UCSD-AML1 (cell line): ENCODE measurements at regions not wholly inside any gene's neighbourhood (a gene's known extent, or its start where the extent isn't known, plus 50 kb on each side); places are given as distances from the start of the nearest gene placed in this dataset.

Experiments used
- DNase-seq: peaks from one replicate; lab custom pipeline; 2025; ENCODE audit not compliant: unreplicated experiment; lab: John Stamatoyannopoulos, UW

GRCh38 chr3:19093084-19093483, 55.2 kb upstream of the KCNH8 start:
- no peak for DNase-seq

DNA sequence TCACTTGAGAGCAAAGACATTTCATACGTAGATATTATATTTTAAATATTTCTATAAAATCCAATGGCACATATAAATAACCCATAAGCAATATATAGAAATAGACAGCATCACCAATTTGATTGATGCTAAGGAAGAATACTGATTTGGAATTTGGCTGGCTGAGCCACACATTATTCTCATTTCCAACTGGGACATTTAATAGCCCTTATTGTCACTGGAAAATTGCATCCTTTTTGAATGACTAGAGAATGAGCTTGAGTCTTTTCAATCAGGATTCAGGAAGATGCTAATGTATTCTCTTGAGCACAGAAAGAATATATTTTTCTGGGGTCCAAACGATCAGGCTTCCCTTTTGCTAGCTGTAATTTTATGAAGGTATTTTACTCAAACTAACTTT, 70.9 kb upstream of the KCNH8 start:
- DNase-seq, result no peak

DNA sequence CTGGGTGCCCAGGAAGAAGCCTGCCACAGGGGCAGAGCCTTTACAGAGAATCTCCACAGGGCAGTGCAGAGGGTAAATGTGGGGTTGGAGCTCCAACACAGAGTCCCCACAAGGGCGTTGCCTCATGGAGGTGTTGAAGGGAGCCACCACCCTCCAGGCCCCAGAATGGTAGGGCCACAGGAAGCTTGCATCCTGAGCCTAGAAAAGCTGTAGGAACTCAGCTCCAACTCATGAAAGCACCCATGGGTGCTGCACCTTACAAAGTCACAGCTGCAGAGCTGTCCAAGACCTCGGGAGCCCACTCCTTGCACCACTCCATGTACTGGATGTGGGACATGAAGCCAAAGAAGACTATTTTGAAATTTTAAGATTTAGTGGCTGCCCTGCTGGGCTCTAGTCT, 73.3 kb upstream of the KCNH8 start:
- no peak for DNase-seq

DNA sequence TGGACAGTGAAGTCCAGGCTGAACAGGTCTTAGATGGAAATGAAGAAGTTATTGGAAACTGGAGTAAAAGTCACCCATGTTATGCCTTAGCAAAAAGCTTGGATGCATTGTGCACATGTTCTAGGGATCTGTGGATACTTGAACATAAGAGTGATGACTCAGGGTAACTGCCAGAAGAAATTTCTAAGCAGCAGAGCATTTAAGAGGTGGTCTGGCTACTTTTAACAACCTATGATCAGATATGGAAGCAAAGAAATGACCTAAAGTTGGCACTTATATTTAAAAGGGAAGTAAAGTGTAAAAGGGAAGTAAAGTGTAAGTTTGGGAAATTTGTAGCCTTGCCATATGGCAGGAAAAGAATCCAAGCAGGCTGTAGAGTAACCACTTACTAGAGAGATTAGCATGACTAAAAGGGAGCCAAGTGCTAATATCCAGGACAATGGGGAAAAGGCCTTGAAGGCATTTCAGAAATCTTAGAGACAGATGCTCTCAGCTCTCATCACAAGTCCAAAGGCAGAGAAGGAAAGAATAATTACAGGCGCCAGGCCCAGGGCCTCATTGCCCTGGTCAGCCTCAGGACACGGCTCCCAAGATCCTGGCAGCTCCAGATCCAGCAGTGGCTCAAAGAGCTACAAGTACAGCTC, 73.9 kb upstream of the KCNH8 start:
- DNase-seq, result no peak

GRCh38 chr3:19073341-19074105, 74.8 kb upstream of the KCNH8 start:
- DNase-seq, result no peak

DNA sequence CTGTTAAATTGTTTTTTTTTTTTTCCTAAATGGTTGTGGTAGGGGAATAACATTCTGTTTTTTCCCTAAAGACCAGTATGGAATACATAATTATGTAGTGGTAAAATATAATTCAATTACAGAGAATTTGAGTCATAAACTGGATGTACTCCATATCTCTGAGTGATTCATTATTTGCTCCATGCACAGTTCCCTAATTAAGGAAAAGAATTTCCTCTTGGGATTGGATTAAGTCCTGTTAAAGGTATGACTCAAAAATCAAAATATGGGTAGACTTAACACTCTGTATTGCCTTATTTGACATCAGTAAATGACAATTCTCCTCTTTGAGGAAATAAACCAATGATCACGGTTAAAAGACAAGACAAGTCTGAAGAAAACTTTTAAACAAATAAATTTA, 78.0 kb upstream of the KCNH8 start:
- DNase-seq, result no peak

DNA sequence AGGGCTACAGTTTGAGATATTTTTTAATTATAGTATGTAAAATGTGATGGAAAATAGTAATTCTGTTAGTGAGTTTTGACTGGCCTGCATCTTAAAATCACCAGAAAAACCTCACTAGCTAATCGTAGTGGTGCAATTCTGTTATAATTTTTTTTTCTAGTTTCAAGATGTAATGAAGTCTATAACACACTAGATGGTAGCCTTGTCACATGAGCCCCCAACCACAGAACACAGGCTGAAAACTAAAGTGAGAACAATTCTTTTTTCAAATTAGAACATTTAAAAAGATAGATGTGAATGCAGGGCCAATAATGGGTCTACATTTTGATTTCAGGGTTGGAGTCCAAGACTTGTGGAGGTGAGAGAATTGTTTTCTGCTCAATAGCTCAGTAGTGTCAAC, 83.3 kb upstream of the KCNH8 start:
- no peak for DNase-seq

- no peak for DNase-seq
Observed at GRCh38 chr3:19063936-19064335, 84.4 kb upstream of the KCNH8 start.

GRCh38 chr3:19060404-19060803, 87.9 kb upstream of the KCNH8 start:
- DNase-seq, result no peak

DNA sequence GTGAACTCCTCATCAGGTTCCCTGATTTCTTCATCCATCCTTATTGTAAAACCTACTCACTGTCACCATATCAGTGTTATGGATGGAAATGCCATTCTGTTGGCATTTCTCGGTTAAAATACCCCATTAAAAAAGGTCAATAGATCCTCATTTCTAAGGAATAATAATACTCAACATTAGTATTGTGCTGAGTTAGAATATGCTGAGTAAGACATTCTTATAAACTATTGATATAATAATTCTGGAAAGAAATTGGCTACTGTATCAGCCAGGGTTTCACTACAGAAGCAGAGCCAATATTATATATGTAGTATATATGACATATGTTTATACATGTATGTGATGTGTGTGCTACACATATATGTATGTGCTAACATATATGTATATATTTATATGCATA, 95.4 kb upstream of the KCNH8 start:
- DNase-seq, result no peak

GRCh38 chr3:19046440-19046839, 101.9 kb upstream of the KCNH8 start:
- DNase-seq, result no peak

DNA sequence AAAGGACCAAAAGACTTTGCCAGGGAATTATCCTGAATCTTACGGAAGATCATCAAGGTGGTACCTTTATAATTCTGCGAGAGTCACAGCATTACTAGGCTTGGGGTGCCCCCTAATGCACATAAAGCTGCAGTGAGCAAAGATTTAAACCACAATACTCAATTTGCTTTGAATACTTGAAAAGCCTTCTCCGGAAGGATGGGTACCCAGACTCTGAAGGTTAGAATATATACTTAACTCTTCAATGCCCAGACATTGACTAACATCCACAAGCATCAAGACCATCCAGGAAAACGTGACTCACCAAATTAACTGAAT, 117.8 kb upstream of the KCNH8 start:
- no peak for DNase-seq

GRCh38 chr3:19029837-19030521, 118.3 kb upstream of the KCNH8 start:
- DNase-seq, result no peak

GRCh38 chr3:19025441-19025840, 122.9 kb upstream of the KCNH8 start:
- no peak for DNase-seq

GRCh38 chr3:19022546-19022945, 125.8 kb upstream of the KCNH8 start:
- no peak for DNase-seq

GRCh38 chr3:19016851-19017250, 131.5 kb upstream of the KCNH8 start:
- DNase-seq, result no peak

DNA sequence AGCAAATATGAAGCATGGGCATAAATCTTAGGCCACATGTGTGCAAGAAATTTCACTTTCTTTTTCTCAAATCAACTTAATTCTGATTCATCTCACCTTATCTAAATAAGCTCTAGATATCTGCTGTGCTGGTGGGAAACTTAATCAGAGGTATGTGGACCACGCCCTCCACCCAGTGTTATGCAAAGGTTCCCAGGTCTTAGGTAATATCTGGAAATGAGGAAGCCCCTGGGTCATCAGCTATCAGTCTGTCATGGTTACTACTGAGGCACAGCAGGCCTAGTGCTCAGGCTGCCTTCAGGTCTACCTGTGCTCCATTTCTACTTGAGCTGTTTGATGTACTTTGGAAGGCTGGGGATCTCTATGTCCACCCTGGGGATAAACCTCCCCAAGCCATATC, 134.4 kb upstream of the KCNH8 start:
- DNase-seq, result no peak

DNA sequence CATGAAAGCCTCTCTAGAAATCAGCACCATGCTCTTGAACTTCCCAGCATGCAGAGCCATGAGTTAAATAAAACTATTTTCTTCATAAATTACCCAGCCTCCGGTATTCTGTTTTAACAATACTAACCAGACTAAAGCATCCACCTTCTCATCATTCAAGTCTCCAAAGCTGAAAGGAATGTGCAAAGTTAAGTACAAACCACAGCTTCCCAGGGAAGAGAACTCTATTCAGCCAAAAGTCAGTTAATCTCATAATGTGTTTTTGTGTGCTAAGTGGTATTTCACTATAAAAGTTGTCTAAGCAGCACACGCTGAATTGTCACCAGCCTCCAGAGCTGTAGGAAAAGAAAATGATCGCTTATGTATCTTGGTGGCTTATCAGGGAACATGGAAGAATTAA, 135.5 kb upstream of the KCNH8 start:
- no peak for DNase-seq

GRCh38 chr3:19002606-19003005, 145.7 kb upstream of the KCNH8 start:
- DNase-seq, result no peak

DNA sequence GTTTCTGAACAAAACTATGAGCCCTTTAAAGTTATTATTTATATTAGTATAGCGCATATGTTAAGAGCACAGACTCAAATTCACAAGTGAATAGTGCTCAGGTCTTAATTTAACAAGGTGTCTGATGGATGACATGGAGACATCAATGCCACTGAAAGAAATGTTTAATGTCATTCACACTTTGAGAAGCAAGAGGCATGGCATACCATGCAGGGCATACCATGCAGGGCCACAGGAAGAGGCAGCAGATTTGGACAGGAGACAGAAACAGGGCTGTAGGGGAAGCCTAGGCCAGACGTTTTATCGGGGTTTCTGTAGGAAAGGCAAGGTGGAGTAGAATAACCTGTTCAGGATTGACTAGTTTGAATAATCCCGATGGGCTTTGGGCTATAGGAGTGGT, 150.2 kb upstream of the KCNH8 start:
- no peak for DNase-seq

GRCh38 chr3:18992709-18993108, 155.6 kb upstream of the KCNH8 start:
- DNase-seq, result no peak

- no peak for DNase-seq
Observed at GRCh38 chr3:18989237-18989795, 159.0 kb upstream of the KCNH8 start.
